ENCODE measurements at regions not wholly inside any gene's neighbourhood (a gene's known extent, or its start where the extent isn't known, plus 50 kb on each side); places are given as distances from the start of the nearest gene placed in this dataset.
"Not testable (repeated sequence)": the region's sequence is repeated elsewhere in the genome, so short reads cannot be mapped to it uniquely, and the experiment has no call there.

DNA sequence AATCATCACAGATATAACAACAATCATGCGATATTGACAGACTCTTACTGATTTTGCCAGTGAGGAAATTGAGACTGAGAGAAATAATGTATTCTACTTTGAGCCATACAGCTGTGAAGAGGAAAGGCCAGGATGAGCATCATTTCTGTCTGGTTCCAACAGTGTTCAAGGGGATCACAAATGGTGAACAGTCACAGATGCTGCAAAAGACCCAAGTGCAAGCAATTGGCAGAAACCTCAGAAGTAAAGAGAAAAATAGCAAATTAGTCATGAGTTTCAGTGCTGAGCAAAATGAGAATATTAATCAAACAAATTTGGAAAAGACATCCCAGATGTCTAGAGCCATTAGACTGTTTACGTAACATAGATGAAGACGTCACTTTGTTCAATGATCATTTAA, 114.1 kb downstream of the RAB38 start:
- no peak for TF ChIP-seq POLR2A (IDR thresholded peaks at IDR 0.05; ENCODE audit: low read depth, low read length)
- FAIRE-seq: no peak

DNA sequence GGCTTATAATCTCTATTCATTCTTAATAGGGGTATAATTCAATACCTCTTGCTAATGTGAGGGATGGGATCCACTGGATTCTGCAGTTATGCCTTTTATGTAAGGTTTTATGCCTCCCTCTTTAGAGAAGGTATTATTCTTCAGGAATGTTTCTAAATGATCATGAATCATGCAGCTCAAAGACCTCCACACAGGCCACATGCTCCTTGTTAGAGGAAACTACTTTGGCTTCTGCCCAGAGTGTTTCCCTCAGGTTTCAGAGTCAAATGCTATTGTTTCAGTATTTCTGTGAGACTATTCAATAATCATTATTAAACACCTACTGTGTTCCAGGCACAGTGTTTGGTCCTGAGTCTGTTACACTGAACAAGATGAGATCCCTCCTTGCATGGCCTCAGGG, 115.9 kb downstream of the RAB38 start:
- DNase-seq (ENCODE audit: insufficient read length, low spot score) (no peak), FAIRE-seq (no peak)
- no peak for TF ChIP-seq POLR2A (IDR thresholded peaks at IDR 0.05; ENCODE audit: low read depth, low read length)

More for the DNA sequence above, 114.1 kb downstream of the RAB38 start:
- DNase-seq (ENCODE audit: insufficient read length, low spot score): no peak

DNA sequence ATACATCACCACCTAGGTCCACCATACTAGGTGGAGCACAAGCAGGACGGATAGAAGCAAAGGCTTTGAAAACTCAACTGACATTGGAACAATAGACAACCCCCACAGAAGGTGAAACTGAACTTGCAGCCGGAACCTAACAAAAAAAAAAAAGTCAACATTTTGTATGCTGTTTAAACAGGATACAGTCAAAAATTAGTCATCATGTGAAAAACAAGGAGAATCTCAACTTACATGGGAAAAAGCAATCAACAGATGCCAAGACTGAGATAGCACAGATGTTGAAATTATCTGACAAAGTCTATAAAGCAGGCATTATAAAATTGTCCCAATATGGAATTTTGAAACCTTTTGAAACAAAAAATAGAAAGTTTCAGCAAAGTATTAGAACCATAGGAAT, 123.8 kb downstream of the RAB38 start:
- FAIRE-seq: no peak
- DNase-seq (ENCODE audit: insufficient read length, low spot score): no peak
- TF ChIP-seq POLR2A (IDR thresholded peaks at IDR 0.05; ENCODE audit: low read depth, low read length): no peak

DNA sequence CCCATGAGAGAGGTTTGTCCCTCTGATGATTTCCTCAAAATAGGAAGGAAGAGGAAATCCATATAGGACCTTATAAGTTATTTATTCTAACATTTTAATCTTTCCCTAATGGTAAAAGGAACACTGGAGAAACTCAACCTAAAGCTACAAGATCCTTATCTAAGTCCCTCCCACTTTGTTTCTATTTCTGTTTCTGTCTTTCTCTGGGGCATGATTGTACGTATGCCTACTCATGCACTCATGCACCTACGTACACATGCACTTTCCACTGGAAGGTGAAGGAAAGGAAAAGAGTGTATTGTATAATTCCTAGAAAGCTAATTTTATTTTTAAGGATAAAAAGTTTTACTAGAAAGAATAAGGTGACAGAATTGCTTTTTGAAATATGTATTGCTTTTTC, 125.0 kb downstream of the RAB38 start:
- DNase-seq (ENCODE audit: insufficient read length, low spot score) (no peak), FAIRE-seq (no peak)
- no peak for TF ChIP-seq POLR2A (IDR thresholded peaks at IDR 0.05; ENCODE audit: low read depth, low read length)

DNA sequence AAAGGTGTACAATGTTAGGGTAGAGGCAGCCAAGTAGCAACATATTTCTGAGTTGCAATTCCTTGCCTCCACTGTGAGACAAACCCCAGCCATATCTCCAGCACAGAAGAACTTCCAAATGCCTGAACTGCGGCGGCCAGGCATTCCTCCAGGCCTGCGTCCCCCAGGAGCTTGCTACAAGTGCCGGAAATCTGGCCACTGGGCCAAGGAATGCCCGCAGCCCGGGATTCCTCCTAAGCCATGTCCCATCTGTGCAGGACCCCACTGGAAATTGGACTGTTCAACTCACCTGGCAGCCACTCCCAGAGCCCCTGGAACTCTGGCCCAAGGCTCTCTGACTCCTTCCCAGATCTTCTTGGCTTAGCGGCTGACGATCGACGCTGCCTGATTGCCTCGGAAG, 130.0 kb downstream of the RAB38 start:
- not testable (repeated sequence) for DNase-seq (ENCODE audit: insufficient read length, low spot score); FAIRE-seq

DNA sequence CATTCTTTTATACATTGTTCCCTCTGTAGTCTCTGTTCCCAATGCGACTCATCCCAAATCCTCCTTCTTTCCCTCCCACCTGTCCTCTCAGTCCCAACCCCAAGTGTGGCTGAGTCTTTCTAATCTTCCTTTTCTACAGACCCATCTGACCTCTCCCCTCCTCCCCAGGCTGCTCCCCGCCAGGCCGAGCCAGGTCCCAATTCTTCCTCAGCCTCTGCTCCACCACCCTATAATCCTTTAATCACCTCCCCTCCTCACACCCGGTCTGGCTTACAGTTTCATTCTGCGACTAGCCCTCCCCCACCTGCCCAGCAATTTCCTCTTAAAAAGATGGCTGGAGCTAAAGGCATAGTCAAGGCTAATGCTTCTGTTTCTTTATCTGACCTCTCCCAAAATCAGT, 130.6 kb downstream of the RAB38 start:
- not testable (repeated sequence) for FAIRE-seq; DNase-seq (ENCODE audit: insufficient read length, low spot score)

DNA sequence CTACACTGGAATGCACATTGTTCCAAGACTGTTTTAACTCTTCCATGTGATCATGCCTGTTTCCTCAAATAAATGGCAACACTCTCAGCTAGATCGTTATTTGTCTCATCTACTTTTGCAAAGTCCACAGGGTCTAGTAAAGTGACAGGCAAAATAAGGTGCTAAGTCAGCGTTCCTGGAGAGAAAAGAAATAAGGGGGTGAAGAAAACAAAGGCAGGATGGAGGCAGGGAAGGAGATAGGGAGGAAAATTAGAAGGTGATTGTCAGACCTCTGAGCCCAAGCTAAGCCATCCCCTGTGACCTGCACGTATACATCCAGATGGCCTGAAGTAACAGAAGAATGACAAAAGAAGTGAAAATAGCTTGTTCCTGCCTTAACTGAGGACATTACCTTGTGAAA, 132.1 kb downstream of the RAB38 start:
- no peak for TF ChIP-seq POLR2A (IDR thresholded peaks at IDR 0.05; ENCODE audit: low read depth, low read length)

DNA sequence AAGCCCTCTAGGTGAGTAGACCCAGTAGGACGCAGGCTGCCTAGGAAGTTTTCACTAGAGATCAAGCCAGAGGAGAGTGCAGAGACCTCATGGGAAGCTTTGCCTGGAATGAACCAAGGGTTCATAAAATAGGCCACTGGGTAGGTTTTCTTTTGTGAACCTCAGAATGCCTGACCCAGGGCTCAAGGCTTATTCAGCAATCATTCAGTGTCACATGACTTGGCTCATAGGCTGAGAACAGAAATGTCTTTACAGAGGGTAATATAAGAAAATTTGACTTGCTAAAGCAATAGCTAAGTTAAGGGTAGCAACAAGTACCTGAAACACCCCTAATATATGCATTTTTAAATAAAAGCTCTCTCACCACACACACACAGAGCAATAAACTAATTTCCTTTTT, 132.6 kb downstream of the RAB38 start:
- no peak for FAIRE-seq
- no peak for DNase-seq (ENCODE audit: insufficient read length, low spot score)

More for the DNA sequence above, 132.1 kb downstream of the RAB38 start:
- no peak for FAIRE-seq
- DNase-seq (ENCODE audit: insufficient read length, low spot score): no peak

DNA sequence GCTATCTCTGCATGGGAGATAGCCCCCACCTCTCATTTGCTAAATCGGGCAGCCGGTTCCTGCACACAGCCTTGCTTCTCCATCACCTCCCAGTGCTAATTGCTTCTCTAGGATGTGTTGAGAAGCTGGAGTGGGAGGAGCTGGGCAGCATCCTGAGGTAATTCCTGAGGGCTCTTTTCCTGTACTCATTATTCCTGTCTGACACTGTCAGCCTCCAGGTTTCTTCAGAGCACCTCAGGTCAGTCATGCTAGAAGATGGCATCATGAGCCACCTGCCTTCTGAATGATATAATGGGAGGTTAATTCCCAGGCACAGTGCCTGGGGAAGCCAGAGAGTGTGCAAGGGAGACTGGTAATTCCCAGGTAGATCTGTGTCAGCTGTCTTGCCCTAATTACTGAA, 133.0 kb downstream of the RAB38 start:
- DNase-seq (ENCODE audit: insufficient read length, low spot score) (no peak), FAIRE-seq (no peak)
- TF ChIP-seq POLR2A (IDR thresholded peaks at IDR 0.05; ENCODE audit: low read depth, low read length): no peak

More for the DNA sequence above, 132.6 kb downstream of the RAB38 start:
- TF ChIP-seq POLR2A (IDR thresholded peaks at IDR 0.05; ENCODE audit: low read depth, low read length): no peak

DNA sequence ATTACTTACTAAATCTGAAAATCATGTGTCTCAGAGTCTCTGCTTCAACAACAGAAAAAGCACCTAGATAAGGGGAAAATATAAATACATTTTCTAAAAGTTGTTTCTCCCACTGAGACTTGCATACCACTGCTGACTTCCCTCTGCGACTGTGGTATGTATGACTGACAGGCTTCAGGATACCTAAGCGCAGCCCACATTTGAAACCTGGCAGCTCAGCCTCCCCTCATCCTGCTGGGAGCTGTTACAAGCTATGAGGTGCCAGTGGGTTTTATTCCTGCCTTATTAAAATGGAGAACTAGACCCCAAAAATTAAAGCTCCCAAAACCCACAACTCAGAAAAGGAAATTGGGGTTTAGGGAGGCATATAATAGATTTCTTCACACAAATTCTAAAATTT, 133.6 kb downstream of the RAB38 start:
- no peak for TF ChIP-seq POLR2A (IDR thresholded peaks at IDR 0.05; ENCODE audit: low read depth, low read length)
- no peak for DNase-seq (ENCODE audit: insufficient read length, low spot score)
- FAIRE-seq: no peak

DNA sequence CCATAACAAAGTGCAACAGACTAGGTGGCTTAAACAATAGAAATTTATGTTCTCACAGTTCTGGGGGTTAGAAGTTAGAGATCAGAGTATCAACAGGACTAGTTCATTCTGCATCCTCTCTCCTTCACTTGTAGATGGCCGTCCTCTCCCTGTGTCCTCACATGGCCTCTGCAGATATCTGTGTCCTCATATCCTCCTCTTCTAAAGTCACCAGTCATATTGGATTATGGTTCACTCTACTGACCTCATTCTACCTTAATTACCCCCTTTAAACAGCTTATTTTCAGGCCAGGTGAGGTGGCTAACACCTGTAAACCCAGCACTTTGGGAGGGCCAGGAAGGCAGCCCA, 135.1 kb downstream of the RAB38 start:
- DNase-seq (ENCODE audit: insufficient read length, low spot score): no peak
- no peak for FAIRE-seq
- TF ChIP-seq POLR2A (IDR thresholded peaks at IDR 0.05; ENCODE audit: low read depth, low read length): no peak

DNA sequence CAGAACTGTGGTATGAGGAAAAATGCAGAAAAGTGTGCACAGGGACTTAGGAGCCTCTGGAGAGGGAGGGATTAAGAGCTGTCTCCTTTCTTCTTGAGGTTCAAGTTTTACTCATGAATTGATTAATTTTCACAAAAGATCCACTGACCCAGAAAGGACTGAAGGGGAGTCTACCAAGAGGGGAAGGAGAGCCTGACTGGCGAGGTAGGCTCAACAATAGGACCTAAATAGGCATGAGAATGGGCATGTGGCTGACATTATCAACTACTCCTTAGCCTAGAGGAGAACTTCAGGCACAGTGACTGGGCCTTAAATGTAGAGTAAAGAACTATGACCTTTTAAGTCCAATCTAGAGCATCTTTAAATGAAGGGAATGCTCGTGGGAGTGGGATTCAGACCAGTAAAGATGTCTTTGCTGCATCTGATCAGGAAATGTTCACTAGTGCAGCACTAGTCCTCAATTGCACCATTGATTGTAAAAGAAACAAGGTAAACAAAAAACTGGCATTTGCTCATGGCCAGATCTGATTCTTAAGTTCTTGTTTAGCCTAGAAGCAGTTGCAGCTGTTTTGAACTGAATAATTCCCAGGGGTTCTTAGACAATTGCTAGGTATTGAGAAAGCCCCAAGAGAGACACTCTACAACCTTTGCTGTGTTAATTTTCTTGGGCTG, 135.6 kb downstream of the RAB38 start:
- FAIRE-seq: no peak
- no peak for TF ChIP-seq POLR2A (IDR thresholded peaks at IDR 0.05; ENCODE audit: low read depth, low read length)
- DNase-seq (ENCODE audit: insufficient read length, low spot score): no peak

DNA sequence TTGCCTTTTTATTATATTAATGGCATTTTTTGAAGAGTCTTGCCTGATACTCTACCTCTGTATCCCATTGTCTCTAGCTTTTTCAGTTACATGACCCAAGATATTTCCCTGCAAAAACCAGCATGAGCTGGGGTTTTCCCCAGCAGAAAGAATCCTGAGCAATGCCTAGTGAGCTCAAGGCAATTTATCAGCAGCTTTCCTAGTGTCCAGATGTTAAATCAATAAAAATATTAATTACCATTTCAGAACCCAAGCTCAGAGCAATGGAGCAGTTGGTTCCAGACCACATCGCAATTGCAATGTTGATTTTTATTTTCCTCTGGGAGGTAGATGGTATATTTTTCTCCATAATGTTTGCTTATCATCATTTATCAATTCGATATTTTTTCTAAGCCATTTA, 137.2 kb downstream of the RAB38 start:
- DNase-seq (ENCODE audit: insufficient read length, low spot score): no peak
- no peak for TF ChIP-seq POLR2A (IDR thresholded peaks at IDR 0.05; ENCODE audit: low read depth, low read length)
- no peak for FAIRE-seq

DNA sequence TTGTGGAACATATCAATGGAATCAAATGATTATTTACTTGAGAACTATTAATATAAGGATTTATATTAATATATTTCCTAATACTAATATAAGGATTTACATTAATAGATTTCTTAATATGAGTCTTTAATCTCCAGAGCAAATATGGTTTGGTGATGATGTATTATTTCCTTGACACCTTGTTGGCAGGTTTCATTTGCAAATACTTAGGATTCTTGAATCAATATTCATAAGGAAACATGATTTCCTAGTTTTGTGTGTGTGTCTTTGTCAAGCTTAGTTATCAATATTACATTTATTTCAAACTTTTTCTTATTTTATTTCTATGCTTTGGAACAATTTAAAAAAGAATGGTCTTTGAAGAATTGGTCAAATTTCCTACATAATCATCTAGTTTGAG, 138.5 kb downstream of the RAB38 start:
- FAIRE-seq (no peak), DNase-seq (ENCODE audit: insufficient read length, low spot score) (no peak)
- TF ChIP-seq POLR2A (IDR thresholded peaks at IDR 0.05; ENCODE audit: low read depth, low read length): no peak

DNA sequence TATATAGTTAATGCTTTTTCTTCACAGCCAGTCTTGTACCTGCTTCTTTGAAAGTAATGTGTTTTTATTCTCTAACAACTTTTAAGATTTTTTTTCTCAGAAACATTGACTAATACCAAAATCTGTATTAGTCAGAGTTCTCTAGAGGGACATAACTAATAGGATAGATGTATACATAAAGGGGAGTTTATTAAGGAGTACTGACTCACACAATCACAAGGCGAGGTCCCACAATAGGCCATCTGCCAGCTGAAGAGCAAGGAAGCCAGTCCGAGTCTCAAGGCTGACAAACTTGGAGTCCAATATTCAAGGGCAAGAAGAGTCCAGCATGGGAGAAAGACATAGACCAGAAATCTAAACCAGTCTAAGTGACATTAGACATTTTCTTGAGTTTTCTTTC, 140.0 kb downstream of the RAB38 start:
- FAIRE-seq (no peak), DNase-seq (ENCODE audit: insufficient read length, low spot score) (no peak)
- TF ChIP-seq POLR2A (IDR thresholded peaks at IDR 0.05; ENCODE audit: low read depth, low read length): no peak

DNA sequence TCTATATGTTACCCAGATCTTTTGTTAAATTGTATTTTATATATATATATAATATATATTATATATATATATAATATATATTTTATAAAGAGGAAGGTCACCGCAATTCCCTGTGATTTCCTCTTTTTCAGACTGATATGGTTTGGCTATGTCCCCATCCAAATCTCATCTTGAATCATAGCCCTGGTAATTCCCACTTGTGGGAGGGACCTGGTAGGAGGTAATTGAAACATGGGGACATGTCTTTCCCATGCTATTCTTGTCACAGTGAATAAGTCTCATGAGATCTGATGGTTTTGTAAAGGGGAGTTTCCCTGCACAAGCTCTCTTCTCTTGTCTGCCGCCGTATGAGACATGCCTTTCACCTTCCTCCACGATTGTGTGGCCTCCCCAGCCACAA, 157.6 kb downstream of the RAB38 start:
- TF ChIP-seq POLR2A (IDR thresholded peaks at IDR 0.05; ENCODE audit: low read depth, low read length): no peak
- FAIRE-seq (no peak), DNase-seq (ENCODE audit: insufficient read length, low spot score) (no peak)
